Heart left ventricle (tissue), 13 donors: ENCODE measurements at regions not wholly inside any gene's neighbourhood (a gene's known extent, or its start where the extent isn't known, plus 50 kb on each side); places are given as distances from the start of the nearest gene placed in this dataset.

Experiments
- POLR2A ChIP-seq, 2 donors: fragments of 450-650 bp; IDR thresholded peaks; one replicate each; pipeline ENCODE4 v1.6.1; 2017; ENCODE audit warnings: antibody characterized with exemption in 2 of 2, mild to moderate bottlenecking in 2 of 2, moderate library complexity in 2 of 2
- TF ChIP-seq, protein P1 (sequence below), 12 donors: fragments of 200-600 bp; sonication (generic) in 4 of 12; IDR thresholded peaks; one replicate each; pipeline versions ENCODE4 v1.5.0 to v1.8.0; 2018 to 2022; ENCODE audit warnings: antibody characterized with exemption in 12 of 12, mild to moderate bottlenecking in 5 of 12
- donor health status: ischemic (EF 13 %, LVEDD 7.1; RV severe dilation, severe dysfunction).
- donor health status: DM: no; HTN: yes; CAD: no.
- donor health status: DM: no; HTN: no; CAD: no.
- donor health status: ischemic (EF 25% LVEDD 6.9; RV normal size, moderate dysfunction).
- donor health status: ischemic (EF 25% LVEDD 5.7; RV mildly dilated, moderate dysfunction).
- donor health status: ischemic (EF 35%, LVEDD 5.7; RV mildly dilated, moderate dysfunction).
- donor health status: nonischemic (EF 11% LVEDD 7.7; RV severe dilation, severe dysfunction).
- donor health status: DM: yes; HTN: yes; CAD: no.
- donor health status: PGD.
- donor health status: ischemic (EF 29% LVEDD 5.4; RV normal size, mild dysfunction).
- donor health status: nonischemic (EF 23%, LVEDD 6.1; RV moderate dilation, normal function).

DNA sequence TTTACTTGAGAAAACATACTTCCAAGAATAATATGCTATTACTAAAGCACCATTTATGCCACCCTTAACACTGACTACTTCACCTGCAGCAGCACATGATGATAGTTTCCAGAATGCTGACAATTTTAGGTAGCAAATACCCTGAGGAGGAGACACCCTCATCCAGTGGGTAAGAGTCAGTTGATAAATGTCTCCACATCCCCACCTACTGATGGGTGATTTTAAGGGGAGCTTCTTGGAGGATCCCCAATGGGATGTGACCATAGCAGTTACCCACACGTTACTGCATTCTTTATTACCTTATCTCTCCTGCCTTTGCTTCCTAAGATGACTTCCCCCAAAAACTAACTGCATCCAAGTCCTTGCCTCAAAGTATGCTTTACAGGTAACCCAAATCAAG lies 131.2 kb upstream of the SMARCAD1 start:
- TF ChIP-seq, protein P1, sequence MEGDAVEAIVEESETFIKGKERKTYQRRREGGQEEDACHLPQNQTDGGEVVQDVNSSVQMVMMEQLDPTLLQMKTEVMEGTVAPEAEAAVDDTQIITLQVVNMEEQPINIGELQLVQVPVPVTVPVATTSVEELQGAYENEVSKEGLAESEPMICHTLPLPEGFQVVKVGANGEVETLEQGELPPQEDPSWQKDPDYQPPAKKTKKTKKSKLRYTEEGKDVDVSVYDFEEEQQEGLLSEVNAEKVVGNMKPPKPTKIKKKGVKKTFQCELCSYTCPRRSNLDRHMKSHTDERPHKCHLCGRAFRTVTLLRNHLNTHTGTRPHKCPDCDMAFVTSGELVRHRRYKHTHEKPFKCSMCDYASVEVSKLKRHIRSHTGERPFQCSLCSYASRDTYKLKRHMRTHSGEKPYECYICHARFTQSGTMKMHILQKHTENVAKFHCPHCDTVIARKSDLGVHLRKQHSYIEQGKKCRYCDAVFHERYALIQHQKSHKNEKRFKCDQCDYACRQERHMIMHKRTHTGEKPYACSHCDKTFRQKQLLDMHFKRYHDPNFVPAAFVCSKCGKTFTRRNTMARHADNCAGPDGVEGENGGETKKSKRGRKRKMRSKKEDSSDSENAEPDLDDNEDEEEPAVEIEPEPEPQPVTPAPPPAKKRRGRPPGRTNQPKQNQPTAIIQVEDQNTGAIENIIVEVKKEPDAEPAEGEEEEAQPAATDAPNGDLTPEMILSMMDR (IDR thresholded peaks at IDR 0.05) = no peak
- TF ChIP-seq POLR2A (IDR thresholded peaks at IDR 0.05) = no peak
